ENCODE measurements at regions not wholly inside any gene's neighbourhood (a gene's known extent, or its start where the extent isn't known, plus 50 kb on each side); places are given as distances from the start of the nearest gene placed in this dataset.
"Not testable (repeated sequence)": the region's sequence is repeated elsewhere in the genome, so short reads cannot be mapped to it uniquely, and the experiment has no call there.

DNA sequence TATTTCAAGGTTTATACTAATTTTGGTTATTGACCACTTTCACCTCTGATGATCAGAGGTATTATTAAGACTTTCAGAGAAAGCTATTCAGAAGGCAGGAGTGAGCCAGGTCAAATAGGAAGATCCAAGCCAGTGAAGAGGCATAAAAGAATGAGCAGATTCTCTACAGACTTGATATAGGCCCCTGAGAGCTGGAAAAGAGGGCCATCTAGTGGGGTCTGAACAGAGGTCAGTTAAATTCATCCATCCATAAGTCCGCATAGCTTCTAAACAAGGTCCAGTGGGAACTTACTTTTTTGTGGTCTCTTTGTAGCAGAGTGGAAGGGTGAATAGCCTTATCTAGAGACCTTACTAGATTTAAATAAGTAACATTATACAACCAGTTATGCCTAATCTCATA, 126.6 kb upstream of the UFM1 start:
- H2BK20ac ChIP-seq (ENCODE audit: low read depth, low read length, poor library complexity, severe bottlenecking), result no peak overlapping the region
- no peak overlapping the region for H2BK12ac ChIP-seq (ENCODE audit: insufficient read length, low read depth, low read length)
- H4K5ac ChIP-seq (ENCODE audit: insufficient read length, low read depth, low read length), result no peak overlapping the region
- no peak overlapping the region for H3K56ac ChIP-seq (ENCODE audit: insufficient read length, low read depth, low read length)
- no peak overlapping the region for H3K9ac ChIP-seq (ENCODE audit: extremely low read depth, insufficient read length, low read length)
- no peaks in the 10 kb centered on the region for H3K9me3 ChIP-seq (ENCODE audit: control insufficient read depth, low read depth, low read length)
- H3K23ac ChIP-seq (ENCODE audit: insufficient read length, low read depth, low read length), result no peak overlapping the region
- H4K8ac ChIP-seq (replicated peaks; ENCODE audit: insufficient read length, low read depth, low read length), result no peak overlapping the region
- no peaks in the 10 kb centered on the region for H3K4me1 ChIP-seq (ENCODE audit: insufficient read depth, low read length)
- no peak overlapping the region for H3K27ac ChIP-seq (ENCODE audit: insufficient read length, low read depth, low read length)
- no peak overlapping the region for H2BK5ac ChIP-seq (ENCODE audit: insufficient read length, low read length)
- no peak overlapping the region for H2BK15ac ChIP-seq (ENCODE audit: low read depth, low read length)
- no peak overlapping the region for H3K4me3 Mint-ChIP-seq
- H3K27ac Mint-ChIP-seq, result no peak overlapping the region
- no peak overlapping the region for H3K4me2 ChIP-seq (ENCODE audit: insufficient read depth, insufficient read length, low read length)
- no peaks in the 10 kb centered on the region for H3K79me2 ChIP-seq (ENCODE audit: insufficient read depth, low read length)
- no peak overlapping the region for H2AK5ac ChIP-seq (ENCODE audit: insufficient read length, low read length)
- H2BK120ac ChIP-seq (ENCODE audit: low read depth, low read length, poor library complexity, severe bottlenecking), result no peak overlapping the region
- H3K27me3 ChIP-seq (ENCODE audit: insufficient read depth, low read length), result no peaks in the 10 kb centered on the region
- H3K4me1 Mint-ChIP-seq, result peaks cover 0 to 3% of the 10 kb centered on the region in 2 experiments; a peak in 1 of 4 replicates
- no peak overlapping the region for H2AFZ ChIP-seq (ENCODE audit: low read length)
- no peak overlapping the region for H4K91ac ChIP-seq (ENCODE audit: insufficient read length, low read depth, low read length)
- H3K36me3 Mint-ChIP-seq (ENCODE audit: insufficient read depth in 1 of 3, low read depth in 3 of 3), result no peaks in the 10 kb centered on the region
- TF ChIP-seq, protein P1, sequence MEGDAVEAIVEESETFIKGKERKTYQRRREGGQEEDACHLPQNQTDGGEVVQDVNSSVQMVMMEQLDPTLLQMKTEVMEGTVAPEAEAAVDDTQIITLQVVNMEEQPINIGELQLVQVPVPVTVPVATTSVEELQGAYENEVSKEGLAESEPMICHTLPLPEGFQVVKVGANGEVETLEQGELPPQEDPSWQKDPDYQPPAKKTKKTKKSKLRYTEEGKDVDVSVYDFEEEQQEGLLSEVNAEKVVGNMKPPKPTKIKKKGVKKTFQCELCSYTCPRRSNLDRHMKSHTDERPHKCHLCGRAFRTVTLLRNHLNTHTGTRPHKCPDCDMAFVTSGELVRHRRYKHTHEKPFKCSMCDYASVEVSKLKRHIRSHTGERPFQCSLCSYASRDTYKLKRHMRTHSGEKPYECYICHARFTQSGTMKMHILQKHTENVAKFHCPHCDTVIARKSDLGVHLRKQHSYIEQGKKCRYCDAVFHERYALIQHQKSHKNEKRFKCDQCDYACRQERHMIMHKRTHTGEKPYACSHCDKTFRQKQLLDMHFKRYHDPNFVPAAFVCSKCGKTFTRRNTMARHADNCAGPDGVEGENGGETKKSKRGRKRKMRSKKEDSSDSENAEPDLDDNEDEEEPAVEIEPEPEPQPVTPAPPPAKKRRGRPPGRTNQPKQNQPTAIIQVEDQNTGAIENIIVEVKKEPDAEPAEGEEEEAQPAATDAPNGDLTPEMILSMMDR (conservative IDR thresholded peaks at IDR 0.05), result peak; percentile 76
- H3K79me1 ChIP-seq (ENCODE audit: insufficient read depth, low read depth, low read length, poor library complexity, severe bottlenecking), result no peaks in the 10 kb centered on the region
- no peak overlapping the region for H3T11ph ChIP-seq (ENCODE audit: low read length)
- no peaks in the 10 kb centered on the region for H3K9me3 Mint-ChIP-seq
- DNase-seq, result no peak
- H4K20me1 ChIP-seq (ENCODE audit: control insufficient read depth, insufficient read depth, insufficient read length), result no peaks in the 10 kb centered on the region
- H3K27me3 Mint-ChIP-seq (ENCODE audit: low read depth), result no peaks in the 10 kb centered on the region
- no peaks in the 10 kb centered on the region for H3K23me2 ChIP-seq (ENCODE audit: insufficient read length, low read depth, low read length, poor library complexity, severe bottlenecking)
- WGBS (ENCODE audit: extremely low coverage, insufficient read length, low lambda C conversion rate), result no CpG with 5 or more reads among the region's 1 CpG
- H3K18ac ChIP-seq (ENCODE audit: insufficient read length, low read depth, low read length), result no peak overlapping the region
- no peak overlapping the region for H3K14ac ChIP-seq (ENCODE audit: insufficient read depth, low read length)
- no peak overlapping the region for H3K4ac ChIP-seq (ENCODE audit: low read depth, low read length)

DNA sequence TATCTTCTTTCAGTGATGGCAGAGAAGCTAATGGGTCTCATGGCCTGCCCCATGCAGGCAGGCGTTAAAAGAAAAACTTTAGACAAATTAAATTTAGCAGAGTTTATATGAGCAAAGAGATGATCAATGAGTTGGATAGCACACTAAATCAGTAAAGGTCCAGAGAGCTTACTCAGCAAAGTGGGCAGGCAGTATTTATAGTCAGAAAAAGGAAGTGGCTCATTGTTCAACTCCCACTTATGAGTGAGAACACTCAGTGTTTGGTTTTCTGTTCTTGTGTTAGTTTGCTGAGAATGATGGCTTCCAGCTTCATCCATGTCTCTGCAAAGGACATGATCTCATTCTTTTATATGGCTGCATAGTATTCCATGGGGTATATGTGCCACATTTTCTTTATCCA, 128.5 kb upstream of the UFM1 start:
- not testable (repeated sequence) for H3K27me3 ChIP-seq (ENCODE audit: insufficient read depth, low read length); H2AK5ac ChIP-seq (ENCODE audit: insufficient read length, low read length); H3K79me2 ChIP-seq (ENCODE audit: insufficient read depth, low read length); H3K4me3 Mint-ChIP-seq; H2BK5ac ChIP-seq (ENCODE audit: insufficient read length, low read length); H3K56ac ChIP-seq (ENCODE audit: insufficient read length, low read depth, low read length); H3K23me2 ChIP-seq (ENCODE audit: insufficient read length, low read depth, low read length, poor library complexity, severe bottlenecking); H3K27me3 Mint-ChIP-seq (ENCODE audit: low read depth); H2BK20ac ChIP-seq (ENCODE audit: low read depth, low read length, poor library complexity, severe bottlenecking); H3K4ac ChIP-seq (ENCODE audit: low read depth, low read length); H3K9me3 ChIP-seq (ENCODE audit: control insufficient read depth, low read depth, low read length); H4K91ac ChIP-seq (ENCODE audit: insufficient read length, low read depth, low read length); H2BK15ac ChIP-seq (ENCODE audit: low read depth, low read length); H3K9me3 Mint-ChIP-seq; H4K8ac ChIP-seq (replicated peaks; ENCODE audit: insufficient read length, low read depth, low read length); H2BK120ac ChIP-seq (ENCODE audit: low read depth, low read length, poor library complexity, severe bottlenecking); H3K9ac ChIP-seq (ENCODE audit: extremely low read depth, insufficient read length, low read length); H3K27ac ChIP-seq (ENCODE audit: insufficient read length, low read depth, low read length); H3T11ph ChIP-seq (ENCODE audit: low read length); H3K18ac ChIP-seq (ENCODE audit: insufficient read length, low read depth, low read length); H3K23ac ChIP-seq (ENCODE audit: insufficient read length, low read depth, low read length); H3K27ac Mint-ChIP-seq; DNase-seq; H3K4me1 Mint-ChIP-seq; H3K36me3 Mint-ChIP-seq (ENCODE audit: insufficient read depth in 1 of 3, low read depth in 3 of 3); H3K4me1 ChIP-seq (ENCODE audit: insufficient read depth, low read length); H2AFZ ChIP-seq (ENCODE audit: low read length); H3K79me1 ChIP-seq (ENCODE audit: insufficient read depth, low read depth, low read length, poor library complexity, severe bottlenecking); H3K4me2 ChIP-seq (ENCODE audit: insufficient read depth, insufficient read length, low read length); H4K5ac ChIP-seq (ENCODE audit: insufficient read length, low read depth, low read length); H2BK12ac ChIP-seq (ENCODE audit: insufficient read length, low read depth, low read length); H4K20me1 ChIP-seq (ENCODE audit: control insufficient read depth, insufficient read depth, insufficient read length); H3K14ac ChIP-seq (ENCODE audit: insufficient read depth, low read length)
- no CpG with 5 or more reads among the region's 1 CpG for WGBS (ENCODE audit: extremely low coverage, insufficient read length, low lambda C conversion rate)

Measured in H9 (cell line).